ENCODE measurements at regions not wholly inside any gene's neighbourhood (a gene's known extent, or its start where the extent isn't known, plus 50 kb on each side); places are given as distances from the start of the nearest gene placed in this dataset.
A peak's percentile ranks its signal among the peaks of the same experiment; 100 is the strongest.

DNA sequence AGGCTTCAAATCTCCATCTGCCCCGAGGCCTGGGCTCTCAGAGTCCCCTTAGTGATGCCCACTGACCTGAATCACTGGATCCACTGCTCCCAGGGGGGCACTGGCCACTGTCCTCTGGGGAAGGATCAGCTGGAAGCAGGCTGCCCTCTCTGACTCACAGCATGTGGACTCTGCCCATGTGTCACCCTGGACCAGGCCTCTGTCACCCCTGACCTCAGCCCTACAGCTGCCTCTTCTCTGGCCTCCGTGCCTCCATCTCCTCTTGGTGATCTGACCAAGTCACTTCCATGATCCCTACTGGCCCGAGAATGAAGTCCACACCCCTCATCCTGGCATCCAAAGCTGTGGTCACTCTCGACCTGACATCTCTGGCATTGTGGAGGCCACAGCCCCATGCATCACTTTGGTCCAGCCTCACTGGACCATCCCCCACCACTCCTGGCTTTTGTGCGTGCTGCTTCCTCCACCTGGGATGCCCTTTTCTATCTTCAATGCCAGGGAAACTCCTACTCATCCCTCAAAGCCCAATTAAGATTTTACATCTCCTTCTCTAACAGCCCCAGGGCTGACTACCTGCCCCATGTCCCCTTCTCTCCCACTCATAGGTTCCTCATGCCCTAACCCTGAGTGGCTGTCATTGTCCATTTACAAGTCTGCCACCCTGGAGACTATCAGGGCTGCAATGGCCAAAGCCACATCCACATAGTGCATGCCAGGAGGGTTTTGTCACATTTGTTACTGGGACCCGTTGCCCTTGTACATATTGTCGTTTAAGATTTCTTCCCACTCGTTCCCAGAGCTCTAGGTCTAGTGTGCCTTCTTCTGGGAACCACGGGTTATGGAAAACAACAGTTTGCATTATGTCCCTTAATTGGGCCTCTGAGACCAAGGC is 685.0 kb downstream of the MATN1 start:
- DNase-seq, result no peak

DNA sequence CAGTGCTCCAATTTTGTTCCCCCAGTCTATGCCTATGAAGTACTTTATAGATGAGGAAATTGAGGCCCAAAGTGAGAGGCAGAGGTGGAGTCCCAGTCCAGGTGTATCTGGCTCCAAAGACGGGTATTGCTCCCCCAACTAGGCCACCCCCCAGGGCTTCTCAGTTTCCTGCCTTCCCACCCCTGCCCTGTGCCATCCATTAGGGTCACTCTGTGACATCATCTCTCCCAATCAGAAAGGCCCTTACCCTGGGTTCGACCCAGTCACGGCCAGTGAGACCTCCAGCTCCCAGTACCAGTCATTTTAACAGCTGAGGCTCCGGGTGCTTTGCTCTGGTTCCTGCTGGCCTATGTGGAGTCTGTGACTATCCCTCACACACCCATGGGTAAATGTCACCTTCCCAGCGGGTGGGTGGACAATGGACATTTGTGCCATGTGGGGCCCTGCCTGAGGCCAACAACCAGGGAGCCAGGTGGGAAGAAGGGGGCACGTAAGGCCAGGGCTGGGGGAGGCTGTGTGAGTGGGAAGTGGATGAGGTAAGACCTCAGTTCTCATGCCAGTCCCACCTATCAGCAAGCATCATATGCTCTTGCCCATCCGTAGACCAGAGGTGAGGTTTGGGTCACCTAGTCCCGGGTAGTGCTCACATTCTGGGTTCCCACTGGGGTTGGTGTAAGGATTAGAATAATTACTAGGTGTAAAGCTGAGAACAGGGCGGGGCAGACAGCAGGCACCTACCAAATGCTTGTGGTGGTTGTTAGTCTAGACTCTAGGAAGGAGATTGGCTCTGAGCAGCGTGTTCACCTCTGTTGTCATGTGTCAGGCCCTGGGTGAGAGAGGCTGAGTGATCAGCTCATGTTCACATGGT is 685.9 kb downstream of the MATN1 start:
- DNase-seq, result no peak

DNA sequence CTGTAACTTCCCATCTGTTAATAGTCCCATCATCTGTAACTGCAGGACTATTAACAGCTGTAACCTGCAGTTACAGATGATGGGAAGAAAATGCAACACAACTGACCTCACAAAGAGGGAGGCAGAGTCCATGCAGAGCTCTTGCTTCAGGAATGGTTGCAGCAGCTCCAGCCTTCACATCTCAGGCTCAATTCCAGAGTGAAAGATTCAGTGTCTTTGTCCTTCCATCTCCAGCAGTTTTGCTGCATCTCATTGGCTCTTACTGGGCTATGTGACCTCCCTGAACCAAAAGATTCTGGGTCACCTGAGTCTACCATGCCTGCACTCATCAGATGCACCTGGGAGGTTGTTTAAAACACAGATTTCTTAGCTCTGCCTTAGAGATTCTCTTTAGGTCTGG is 686.7 kb downstream of the MATN1 start:
- no peak for DNase-seq

DNA sequence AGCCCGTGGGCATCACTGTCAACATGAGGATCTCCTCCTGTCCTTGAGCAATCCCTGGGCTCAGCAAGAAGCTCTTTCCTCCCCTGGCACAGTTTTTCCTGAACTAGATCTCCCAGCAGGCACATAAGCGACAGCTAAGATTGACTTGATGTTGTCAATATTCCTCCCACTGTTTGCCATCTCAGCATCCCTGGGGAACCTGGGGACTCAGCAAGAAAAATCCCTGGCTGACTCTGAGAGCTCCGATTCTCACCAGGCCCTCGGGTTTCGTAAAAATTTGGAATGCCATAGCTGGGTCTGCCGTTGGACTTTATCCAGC is 687.2 kb downstream of the MATN1 start:
- no peak for DNase-seq

DNA sequence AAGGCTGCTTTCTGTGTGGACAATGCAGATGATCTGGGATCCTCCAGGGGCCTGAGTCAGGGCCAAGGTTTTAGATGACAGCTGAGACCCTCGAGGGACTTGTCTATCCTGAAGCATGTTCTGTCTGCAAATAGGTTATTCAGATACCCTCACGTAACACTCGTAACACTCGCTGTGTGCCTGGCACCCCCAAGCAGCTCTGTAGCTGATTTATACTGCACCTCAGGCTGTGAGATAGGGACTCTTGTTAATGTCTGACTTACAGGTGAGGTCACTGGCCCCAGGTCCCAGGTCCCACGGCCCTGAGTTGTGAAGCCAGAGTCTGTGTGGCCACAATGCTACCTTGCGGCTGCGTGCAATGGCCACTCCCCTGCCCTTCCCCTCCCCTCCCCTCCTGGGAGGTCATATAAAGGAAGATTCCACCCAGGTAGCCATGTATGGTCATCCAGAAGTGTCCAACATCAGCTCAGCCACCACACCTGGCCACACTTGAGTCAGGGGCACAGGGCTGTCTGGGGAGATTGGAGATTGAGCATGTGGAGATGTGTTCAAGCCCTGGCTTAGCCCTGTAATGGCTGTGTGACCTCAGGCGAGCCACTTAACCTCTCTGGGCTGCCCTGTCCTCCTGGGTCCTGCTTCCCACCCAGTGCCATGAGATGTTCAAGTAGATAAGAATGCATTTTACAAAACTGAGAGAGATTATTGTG is 687.7 kb downstream of the MATN1 start:
- DNase-seq, result no peak

DNA sequence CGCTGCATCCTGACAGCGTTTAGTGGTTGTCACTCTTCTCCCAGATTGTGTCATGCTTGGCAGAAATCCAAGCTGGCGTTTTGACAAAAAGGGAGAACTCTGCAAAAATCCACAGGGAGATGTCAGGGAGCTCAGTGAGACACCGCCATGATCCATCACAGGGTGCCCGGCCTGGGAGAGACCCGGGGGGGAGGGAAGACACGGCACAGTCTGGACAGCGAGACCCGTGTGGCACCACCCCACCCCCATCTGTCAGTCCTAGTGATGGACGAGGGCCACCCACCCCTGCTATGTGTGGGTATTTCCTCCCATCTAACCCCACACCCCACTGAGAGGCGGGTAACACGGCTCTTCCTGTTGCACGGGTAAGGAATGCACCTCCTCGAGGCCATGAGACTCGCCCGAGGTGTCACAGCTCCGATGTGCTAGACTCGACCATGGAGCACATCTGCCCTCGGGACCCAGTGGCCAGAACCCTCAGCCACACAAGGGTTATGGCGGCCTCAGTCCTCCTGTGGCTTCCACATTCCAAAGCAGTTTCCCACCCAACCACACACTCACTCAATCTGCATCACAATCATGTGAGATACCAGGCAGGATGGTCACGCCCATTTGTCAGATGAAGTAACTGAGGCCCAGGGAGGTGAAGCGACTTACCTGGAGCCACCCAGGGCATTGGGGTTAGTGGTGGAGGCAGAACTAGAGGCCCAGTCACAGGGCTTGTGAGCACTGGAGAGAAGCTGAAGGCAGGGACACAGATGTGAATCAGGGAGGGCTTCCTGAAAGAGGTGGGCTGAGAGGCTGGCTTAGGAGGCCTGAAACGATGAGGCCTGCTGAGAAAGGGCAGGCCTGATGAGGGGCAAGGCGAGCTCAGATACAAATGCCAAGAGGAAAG is 688.5 kb downstream of the MATN1 start:
- peak; percentile 78 for DNase-seq

DNA sequence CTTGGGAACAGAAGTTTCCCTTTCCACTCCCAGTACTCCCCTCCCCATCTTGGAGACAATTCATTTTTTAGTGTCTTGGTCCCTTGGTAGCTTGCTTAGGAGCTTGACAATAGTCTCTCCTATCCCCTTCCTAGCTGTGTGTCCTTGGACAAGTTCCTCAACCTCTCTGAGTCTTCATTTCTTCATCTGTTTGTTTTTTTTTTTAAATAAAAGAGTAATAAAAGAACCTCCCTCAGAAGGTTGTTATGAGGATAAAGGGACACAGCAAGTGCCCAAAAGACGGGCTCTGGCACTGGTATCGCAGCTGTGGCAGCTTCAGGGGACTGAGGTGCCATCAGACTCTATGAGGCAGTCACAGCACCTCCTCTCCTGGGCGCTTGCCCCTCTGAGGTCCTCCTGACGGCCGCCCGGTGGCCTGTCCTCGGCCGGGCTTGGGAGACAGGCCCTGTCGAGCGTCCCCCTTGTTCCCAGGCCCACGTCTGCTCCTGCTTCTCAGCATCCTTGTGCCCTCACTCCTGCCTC is 689.2 kb downstream of the MATN1 start:
- no peak for DNase-seq

DNA sequence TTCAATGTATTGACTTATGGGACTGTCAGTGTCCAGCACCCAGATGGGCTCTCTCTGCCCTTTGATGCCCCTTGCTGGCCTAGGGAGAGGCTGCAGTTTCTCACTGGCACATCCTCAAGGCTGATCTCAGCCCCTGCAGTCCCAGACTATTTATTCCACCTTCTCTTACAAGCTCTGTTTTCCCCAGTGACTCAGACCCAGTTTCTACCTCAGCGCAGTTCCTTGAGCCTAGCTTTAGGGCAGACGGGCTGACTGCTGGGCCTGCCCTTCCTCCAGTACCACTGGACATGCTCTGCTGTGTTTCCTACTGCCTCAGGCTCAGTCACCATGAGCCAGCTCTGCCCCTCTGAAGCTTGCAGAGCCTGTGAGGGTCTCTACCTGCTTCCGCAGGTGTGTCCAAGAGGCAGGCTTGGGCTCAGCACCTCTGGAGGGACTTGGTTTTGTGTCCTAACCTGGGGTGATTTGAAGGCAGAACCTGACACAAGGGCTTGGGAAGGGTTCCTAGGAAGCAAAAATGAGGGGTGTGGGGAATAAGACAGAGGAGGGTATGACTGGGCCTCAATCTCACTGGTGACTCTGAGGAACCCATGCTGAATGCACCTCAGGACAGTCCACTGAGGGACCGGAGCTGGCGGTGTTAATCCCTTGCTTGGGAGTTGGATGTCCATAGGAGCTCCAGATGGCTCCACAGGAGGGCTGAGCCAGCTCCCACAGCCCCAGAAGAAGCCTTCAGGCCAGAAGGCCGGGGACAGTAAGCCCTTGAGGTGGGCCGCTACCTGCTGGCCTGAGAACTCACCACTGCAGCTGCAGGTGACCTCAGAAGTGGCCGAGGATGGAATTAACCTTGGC is 689.9 kb downstream of the MATN1 start:
- no peak for DNase-seq

DNA sequence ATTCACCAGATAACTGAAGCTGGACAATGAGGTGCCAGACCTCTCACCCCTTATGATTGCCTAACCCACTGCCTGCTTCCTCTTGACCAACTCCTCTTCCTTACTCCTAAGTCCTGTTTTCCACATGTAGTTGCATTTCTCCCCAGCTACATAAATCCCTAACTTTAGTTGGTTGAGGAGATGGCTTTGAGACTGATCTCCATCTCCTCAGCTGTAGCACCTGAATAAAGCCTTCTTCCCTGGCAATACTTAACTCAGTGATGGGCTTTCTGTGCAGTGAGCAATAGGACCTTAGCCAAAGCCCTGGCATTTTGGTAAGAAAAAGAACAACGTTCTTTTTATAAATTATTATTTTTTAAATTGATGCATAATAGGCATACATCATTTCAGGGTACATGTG is 691.1 kb downstream of the MATN1 start:
- no peak for DNase-seq

DNA sequence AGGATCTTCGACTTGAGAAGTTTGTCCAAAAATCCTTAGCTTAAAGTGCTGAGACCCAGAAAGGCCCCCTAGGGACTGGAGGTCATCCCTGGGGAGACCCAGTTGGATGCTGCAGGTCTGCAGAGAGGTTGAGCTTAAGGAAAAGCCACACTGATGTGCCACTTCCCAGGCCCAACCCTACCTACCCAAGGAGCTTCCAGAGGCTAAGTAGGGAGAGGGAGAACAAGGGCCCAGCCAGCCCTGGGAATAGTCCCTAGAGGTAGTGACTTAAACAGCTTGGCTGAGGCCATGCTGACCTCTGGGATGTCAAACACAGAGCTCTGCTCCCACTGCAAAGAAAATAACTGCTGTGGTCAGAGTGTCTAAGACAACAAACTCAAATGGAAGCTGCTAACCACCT is 693.7 kb downstream of the MATN1 start:
- no peak for DNase-seq

DNA sequence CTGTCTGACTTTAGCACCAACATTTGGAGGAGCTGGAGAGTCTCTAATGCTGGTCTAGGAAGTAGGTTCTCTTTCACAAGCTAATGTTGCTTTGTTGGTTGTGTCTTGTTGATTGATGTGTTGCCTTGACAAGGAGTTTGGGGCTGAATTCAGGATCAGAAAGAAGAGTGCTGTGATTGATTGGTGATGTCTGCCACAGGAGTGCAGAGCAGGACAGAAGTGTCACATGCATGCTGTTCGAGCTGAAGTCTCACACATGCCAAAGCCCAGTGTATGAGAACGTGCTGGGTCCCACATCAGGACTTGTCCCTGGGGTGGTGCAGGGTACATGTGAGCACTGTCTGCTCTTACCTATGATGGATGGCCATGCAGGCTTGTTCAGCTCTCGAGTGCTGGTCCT is 694.4 kb downstream of the MATN1 start:
- DNase-seq, result no peak

DNA sequence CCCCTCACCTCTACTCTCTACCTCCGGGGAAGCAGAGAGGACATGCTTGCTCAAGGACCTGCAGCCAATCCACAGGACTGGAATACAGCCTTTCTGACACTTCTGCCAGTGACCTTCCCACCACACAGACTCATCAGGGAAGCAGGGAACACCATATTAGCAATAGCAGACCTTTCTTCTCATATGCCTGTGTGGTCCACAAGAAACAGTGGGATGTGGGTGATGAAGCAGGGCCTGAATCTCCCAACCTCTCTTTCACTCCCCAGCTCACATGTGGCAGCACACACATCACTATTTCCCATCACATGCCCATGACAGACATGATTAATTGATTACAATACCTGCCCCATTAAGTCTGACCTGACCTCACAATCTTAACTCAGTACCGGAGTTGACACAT is 695.1 kb downstream of the MATN1 start:
- DNase-seq, result no peak

DNA sequence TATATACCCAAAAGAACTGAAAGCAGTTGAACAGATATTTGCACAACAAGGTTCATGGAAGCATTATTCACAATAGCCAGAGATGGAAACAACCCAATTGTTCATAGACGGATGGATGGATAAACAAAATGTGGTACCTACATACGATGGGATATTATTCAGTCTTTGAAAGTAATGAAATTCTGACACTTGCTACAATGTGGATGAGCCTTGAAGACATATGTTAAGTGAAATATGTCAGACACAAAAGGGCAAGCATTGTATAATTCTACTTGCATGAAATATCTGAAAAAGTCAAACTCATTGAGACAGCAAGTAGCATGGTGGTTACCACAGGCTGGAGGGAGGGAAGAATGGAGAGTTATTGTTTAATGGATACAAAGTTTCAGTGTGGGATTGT is 696.1 kb downstream of the MATN1 start:
- DNase-seq, result no peak

DNA sequence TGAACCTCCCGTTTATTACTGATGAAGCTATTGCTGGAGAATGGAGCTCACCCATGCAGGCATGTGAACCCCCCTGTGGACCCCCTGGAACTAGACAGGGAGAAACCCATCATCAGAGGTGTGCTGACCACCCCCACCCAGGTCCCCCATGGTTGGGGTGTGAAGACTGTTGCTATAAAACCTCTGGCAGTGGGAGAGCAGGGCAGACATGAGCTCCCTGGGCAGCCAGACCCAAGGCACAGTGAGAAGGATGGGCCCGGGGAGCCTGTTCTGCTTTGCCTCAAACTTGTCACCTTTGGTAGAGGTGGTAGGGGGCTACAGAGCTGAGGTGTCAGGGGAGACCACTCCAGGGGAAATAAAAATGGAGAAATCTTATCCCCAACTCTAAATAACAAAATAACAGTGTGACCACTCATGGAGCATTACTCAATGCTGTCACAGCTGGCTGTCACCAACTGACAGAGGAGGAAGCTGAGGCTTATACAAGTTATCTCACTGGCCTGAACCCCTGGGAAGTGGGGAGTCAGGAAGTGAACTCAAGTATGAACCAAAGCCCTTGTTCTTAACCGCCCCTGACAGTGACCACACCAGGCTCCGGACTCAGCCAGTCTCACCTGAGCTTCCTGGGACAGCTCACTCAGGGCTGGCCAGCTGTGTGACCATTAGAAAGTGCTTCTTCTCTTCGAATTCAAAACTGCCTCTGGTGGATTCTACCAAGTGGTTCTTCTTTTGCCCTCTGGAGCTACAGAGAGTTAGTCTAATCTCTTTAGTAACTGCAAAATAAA is 698.8 kb downstream of the MATN1 start:
- DNase-seq, result no peak

DNA sequence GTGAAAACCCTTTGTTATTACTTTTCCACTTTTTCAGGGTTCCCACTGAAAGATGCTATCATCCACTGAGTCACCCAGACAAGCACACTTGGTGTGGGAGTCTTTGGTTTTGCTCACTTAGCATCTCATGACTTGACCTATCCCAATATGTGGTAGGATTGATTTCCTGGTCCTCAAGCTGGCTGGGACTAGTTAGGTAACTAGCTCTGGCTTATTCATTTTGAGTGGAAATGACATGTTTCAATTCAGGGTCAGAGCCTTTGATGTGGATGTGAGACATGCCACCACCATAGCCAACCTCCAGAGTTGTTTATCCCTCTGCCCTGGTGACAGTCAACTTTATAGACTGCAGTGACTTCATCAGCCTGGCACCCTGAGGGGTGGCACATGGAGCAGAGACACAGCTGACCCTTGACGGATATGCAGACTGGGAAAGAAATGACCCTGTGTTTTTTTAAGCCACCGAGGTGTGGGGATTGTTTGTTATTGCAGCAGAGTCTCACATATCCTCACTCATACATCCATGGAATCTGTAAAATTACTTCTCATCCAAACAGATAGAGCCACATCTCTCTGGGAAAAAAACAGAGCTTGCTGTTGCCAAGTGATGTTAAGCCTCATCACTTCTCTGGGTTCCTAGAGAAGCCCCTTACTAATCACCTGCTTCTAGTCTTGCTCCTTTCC is 699.9 kb downstream of the MATN1 start:
- DNase-seq, result no peak

DNA sequence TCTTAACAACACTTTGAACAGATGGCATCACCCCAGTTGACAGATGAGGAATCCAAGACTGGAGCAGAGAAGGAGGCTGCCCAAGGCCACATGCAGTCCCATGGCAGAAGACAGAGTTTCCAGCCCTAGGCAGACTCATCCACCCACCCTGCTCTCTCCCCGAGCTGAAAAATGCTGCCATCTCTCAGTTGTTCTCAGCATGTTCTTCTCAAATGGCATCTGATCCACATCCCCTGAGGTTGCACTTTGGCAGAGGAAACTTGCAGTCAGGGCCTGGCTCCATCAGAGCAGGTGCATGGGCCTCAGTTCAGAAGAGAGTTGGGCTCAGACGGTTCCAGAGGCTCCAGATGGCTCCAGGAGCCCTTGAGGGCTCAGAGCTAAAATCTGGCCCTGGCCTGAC is 709.4 kb downstream of the MATN1 start:
- DNase-seq, result no peak

DNA sequence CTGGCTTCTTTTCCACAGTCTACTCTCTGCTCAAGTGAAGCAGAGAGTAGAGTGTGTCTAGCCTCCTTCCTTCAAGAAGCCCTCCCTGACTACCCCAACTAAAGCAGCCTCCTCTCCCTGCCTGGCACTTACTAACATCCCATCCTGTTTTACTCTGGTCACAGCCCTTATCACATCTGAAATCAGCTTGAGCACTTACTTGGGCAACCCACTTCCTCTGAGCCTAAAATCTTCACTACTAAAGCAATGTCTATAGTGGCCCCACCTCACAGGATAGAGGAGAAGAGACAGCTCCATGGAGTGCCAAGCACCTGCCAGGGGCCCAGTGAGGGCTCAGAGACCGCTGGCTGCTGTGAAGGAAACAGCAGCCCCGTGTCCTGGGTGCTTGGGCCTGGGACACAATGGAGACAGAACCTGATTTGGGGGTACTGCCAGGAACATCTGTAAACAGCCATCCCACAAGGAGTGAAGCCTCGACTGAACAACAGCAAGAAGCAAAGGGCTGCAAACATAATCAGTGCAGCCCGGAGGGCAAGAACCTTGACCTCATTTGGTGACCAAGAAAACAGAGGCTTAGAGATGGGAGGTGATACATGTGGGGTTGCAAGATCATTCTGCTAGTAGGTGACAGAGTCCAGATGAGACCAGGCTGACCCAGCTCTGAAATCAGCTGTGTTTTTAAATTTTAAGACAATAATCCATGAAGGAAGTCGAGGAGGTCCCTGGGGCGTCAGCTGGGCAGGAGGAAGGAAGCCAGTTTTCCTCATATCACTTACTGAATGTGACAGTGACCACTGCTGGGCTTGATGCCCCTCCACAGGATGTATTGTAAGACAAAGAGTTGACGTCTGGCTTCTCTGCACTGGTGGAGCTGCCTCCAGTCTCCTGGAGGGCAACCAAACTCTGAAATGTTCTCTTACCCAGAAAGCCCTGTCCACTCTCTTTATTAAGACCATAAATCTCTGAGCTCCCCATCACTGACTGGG is 710.6 kb downstream of the MATN1 start:
- no peak for DNase-seq

DNA sequence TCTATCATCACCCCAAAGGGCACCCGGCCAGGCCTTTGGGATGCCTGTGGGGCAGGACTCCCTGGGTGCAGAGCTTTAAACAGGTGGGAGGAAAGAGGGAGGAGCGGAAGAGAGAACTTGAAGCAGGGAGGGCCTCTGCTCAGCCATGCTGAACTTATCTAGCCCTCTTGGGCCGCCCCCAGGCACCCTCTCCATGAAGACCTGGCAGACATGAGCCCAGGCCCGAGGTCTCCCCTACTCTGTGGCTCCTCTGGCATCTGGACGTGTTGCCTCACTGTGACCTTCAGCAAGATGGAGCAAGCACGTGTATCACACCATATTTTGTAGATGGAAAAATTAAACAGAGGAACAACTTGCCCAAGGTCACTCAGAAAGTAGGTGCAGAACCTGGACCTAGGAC is 711.4 kb downstream of the MATN1 start:
- DNase-seq, result no peak
